GM15510 (cell line): ENCODE measurements at regions not wholly inside any gene's neighbourhood (a gene's known extent, or its start where the extent isn't known, plus 50 kb on each side); places are given as distances from the start of the nearest gene placed in this dataset.

Source experiments
- POLR2A ChIP-seq: IDR thresholded peaks from 3 replicates; pipeline ENCODE4 v1.6.1; 2011; ENCODE audit warnings: borderline replicate concordance; ENCODE audit not compliant: insufficient read length; ENCODE audit errors: extremely low read depth

- TF ChIP-seq POLR2A, result no peak
Measured at GRCh38 chr5:17925276-17925675, 291.0 kb downstream of the TAF11L14 start.

DNA sequence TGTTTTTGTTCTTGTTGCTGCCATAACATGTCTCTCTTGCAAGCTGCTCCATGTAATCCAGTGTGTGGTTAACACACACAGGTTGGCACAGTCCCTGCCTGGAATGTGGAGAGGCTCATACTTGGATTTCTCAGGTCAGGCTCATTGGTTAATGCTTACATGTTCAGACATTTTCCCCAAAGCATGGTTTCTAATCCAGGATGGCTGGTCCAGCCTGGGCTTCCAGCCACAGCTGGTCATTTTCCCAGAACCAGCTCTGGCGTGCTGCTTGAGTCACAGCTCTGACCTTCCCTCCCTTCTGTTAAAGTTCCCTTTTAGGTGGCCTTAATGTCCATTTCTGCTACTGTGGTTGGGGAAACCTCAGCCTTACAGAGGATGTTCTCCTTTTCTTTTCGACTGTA is 294.3 kb downstream of the TAF11L14 start:
- TF ChIP-seq POLR2A, result no peak

- TF ChIP-seq POLR2A, result no peak
Measured at GRCh38 chr5:17929171-17929570, 294.9 kb downstream of the TAF11L14 start.

DNA sequence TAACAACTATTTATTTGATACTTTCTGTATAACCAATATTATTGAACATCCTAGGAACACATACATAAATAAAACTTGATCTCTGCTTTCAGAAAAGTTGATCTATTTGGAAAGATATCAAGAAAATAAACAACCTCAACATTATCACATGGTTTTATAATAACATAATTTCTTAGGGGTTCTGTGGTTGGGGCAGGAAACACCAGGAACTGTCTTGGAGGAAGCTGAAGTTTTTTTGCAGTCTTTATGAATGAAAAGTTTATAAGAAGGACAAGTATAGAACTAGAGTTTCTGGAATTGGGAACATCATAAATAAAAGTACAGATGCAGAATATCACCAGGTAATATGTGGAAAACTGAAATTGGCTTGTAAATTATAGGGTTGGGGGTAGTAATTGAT is 296.1 kb downstream of the TAF11L14 start:
- TF ChIP-seq POLR2A, result no peak

DNA sequence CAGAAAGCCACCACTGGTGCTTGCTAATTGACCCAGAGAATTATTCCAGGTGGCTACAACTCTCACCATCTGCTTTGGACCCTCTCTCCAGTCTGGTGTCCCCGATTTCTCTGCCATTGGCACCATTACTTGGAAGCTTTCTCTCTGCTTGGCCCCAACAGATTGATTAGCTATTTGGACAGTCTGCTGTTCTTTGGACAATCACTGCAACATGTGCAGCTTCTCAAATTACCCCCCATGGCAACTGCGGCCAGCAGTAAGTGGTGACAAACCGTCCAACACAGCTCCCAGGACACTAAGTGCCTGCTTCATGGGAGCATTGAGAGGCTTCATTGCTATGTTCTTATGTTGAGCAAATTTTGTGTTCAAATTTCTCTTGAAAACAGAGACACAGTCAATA is 309.8 kb downstream of the TAF11L14 start:
- no peak for TF ChIP-seq POLR2A

DNA sequence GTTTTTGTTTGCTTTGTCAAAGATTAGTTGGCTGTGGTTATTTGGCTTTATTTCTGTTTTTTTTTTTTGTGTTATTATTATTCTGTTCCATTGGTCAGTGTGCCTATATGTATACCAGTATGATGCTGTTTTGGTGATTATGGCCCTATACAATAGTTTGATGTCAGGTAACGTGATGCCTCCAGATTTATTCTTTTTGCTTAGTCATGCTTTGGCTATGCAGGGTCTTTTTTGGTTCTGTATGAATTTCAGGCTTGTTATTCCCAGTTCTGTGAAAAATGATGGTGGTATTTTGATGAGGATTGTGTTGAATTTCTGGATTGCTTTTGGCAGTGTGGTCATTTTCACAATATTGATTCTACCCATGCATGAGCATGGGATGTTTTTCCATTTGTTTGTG is 312.8 kb downstream of the TAF11L14 start:
- no peak for TF ChIP-seq POLR2A

DNA sequence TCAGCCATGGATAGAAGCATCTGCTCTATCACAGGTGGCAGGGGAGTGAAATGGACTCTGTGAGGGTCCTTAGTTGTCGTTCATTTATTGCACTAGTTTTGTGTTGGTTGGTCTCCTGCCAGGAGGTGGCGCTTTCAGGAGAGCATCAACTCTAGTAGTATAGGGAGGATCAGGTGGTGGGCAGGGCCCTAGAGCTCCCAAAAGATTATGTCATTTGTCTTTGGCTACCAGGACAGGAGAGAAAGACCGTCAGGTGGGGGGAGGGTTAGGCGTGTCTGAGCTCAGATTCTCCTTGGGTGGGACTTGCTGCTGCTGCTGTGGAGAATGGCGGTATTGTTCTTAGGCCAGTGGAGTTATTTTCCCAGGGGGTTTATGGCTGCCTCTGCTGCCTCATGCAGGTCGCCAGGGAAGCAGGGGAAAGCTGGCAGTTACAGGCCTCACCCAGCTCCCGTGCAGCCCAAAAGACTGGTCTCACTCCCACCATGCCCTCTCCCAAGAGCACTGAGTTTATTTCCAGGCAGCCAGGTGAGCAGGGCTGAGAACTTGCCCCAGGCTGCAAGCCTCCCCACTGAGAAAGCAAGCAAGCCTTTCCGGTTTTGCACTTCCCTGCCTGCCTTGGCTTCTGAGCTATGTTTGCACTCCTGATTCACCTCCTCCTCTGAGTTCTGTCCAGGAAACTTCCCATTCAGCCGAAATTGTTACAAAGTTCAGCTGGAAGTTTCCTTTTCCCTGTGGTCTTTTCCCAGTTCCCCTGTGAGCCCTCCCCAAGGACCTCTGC is 317.3 kb downstream of the TAF11L14 start:
- no peak for TF ChIP-seq POLR2A

DNA sequence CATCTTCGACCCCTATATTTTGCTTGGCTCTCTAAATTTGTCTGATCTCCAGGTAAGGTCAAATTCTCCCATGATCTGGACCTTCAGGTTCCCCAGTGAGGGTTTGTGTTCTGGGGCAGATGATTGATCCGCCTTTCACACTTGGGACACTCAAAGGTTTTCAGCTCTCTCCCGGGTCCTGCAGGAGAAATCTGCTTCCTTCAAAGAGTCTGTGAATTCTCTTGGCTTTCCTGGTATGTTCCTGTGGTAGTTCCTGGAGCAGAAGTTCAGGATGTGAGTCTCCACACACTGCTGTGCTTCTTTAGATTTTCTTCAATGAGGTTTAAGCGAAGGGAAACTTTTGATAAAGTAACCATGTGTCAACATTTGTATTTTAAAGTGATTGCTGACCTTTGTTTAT is 318.0 kb downstream of the TAF11L14 start:
- no peak for TF ChIP-seq POLR2A

GRCh38 chr5:17964067-17964466 is 329.8 kb downstream of the TAF11L14 start:
- no peak for TF ChIP-seq POLR2A

DNA sequence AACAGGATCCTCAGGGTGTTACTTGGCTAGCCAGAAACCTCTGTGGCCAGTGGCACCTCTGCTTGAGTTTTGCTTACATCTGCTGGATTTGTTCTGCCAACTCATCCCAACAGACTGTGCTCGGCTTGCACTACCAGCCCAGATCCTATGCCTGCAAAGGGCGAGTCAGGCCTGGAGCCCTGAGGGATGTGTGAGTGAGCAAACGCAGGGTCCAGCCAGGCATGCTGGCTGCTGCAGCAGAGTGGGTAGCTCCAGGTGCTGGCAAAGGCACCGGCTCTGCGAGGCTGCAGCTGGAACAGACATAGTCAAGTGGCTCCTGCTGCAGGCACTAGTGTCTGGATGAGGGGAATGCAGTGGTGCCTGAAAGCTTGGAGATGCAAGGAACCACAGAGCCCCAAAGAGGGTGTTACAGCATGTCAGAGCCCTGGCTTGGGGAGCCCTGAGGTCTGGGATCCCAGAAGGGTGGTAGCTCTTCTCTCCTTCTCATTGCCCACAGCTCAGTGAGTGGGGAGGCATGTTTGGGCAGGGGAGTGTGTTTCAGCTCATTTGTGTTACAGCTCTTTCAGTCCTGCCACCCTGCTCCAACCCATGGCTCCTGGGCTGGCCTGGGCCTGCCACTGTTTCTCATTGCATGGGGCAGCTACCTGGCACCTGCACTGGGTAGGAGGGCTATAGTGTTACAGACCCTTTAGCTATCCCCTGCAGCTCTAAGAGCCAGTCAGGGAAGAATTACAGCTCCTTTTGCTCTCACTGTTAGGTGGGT is 332.6 kb downstream of the TAF11L14 start:
- no peak for TF ChIP-seq POLR2A

DNA sequence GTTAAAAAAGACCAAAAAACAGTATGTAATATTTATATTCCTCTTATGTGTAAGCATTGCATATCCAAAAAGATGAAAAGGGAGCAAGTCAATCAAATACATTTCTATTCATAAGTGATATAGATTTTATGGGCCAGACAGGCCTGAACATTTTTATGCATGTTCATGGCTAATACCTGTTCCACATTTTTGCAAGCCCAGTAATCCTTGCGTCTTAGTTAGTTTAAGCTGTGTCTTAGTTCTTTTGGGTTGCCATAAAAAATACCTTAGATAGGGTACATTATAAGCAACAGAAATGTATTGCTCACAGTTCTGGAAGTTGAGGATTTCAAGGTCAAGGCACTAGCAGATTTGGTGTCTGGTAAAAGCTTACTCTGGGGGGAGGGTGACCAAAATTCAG is 342.1 kb downstream of the TAF11L14 start:
- TF ChIP-seq POLR2A, result no peak

DNA sequence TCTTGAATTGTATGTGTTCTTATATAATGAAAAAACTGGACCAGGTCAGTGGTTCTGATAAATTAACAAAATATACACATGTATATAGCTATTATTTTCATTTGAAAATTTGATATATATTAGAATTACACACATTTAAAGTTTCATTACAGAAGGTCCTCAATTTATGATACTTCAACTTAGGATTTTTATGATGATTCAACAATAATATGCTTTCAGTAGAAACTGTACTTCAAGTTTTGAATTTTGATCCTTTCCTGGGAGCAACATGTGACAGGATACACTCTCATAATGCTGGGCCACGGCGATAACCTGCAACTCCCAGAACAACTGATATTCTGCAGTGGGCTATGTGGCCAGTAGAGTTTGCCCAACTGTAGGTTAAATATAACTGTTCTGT is 344.7 kb downstream of the TAF11L14 start:
- no peak for TF ChIP-seq POLR2A

DNA sequence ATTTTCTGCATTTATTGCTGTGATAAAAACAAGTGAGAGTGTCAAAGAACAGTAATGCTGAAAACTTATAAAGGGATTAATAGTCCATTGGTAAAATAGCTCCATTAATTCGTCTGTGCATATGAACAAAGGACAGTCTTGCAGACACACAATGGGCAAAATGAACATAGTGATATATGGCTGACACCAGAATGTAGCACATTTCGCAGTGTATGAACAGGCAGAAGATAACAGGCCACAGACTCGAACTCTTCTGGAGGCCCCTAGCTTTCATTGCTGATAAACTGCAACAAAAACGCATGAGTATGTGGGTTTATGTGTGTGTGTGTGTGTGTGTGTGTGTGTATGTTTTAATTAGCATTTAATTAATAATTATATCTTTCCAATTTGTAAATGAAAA is 354.8 kb downstream of the TAF11L14 start:
- TF ChIP-seq POLR2A, result no peak

GRCh38 chr5:17989567-17990563 is 355.6 kb downstream of the TAF11L14 start:
- no peak for TF ChIP-seq POLR2A

- TF ChIP-seq POLR2A, result no peak
Measured at GRCh38 chr5:17991775-17992174, 357.5 kb downstream of the TAF11L14 start.
